ENCODE measurements at regions not wholly inside any gene's neighbourhood (a gene's known extent, or its start where the extent isn't known, plus 50 kb on each side); places are given as distances from the start of the nearest gene placed in this dataset.

GRCh38 chr5:2657151-2657550 is 94.3 kb downstream of the IRX2 start:
- DNase-seq = no peak

GRCh38 chr5:2656206-2656605 is 95.3 kb downstream of the IRX2 start:
- DNase-seq = no peak

- DNase-seq = no peak
Measured at GRCh38 chr5:2653991-2654390, 97.5 kb downstream of the IRX2 start.

- DNase-seq = no peak
Measured at GRCh38 chr5:2651116-2651515, 100.4 kb downstream of the IRX2 start.

GRCh38 chr5:2642684-2643345 is 108.7 kb downstream of the IRX2 start:
- DNase-seq = no peak

GRCh38 chr5:2640717-2641116 is 110.8 kb downstream of the IRX2 start:
- DNase-seq = no peak

GRCh38 chr5:2639425-2639824 is 112.1 kb downstream of the IRX2 start:
- DNase-seq = no peak

GRCh38 chr5:2634399-2635176 is 116.9 kb downstream of the IRX2 start:
- no peak for DNase-seq

GRCh38 chr5:2633992-2634391 is 117.5 kb downstream of the IRX2 start:
- no peak for DNase-seq

- no peak for DNase-seq
Measured at GRCh38 chr5:2631758-2632157, 119.7 kb downstream of the IRX2 start.

GRCh38 chr5:2629045-2629444 is 122.4 kb downstream of the IRX2 start:
- DNase-seq = no peak

- no peak for DNase-seq
Measured at GRCh38 chr5:2627867-2628266, 123.6 kb downstream of the IRX2 start.

- DNase-seq = no peak
Measured at GRCh38 chr5:2626572-2626971, 124.9 kb downstream of the IRX2 start.

- no peak for DNase-seq
Measured at GRCh38 chr5:2622866-2623265, 128.6 kb downstream of the IRX2 start.

GRCh38 chr5:2621631-2622030 is 129.8 kb downstream of the IRX2 start:
- DNase-seq = no peak

GRCh38 chr5:2619216-2619615 is 132.3 kb downstream of the IRX2 start:
- no peak for DNase-seq

- no peak for DNase-seq
Measured at GRCh38 chr5:2617461-2617860, 134.0 kb downstream of the IRX2 start.

- DNase-seq = no peak
Measured at GRCh38 chr5:2615917-2616316, 135.6 kb downstream of the IRX2 start.

GRCh38 chr5:2614571-2614970 is 136.9 kb downstream of the IRX2 start:
- DNase-seq = no peak

GRCh38 chr5:2611659-2612058 is 139.8 kb downstream of the IRX2 start:
- DNase-seq = no peak

GRCh38 chr5:2610986-2611385 is 140.5 kb downstream of the IRX2 start:
- DNase-seq = no peak

GRCh38 chr5:2608391-2608790 is 143.1 kb downstream of the IRX2 start:
- no peak for DNase-seq

GRCh38 chr5:2607598-2607997 is 143.9 kb downstream of the IRX2 start:
- no peak for DNase-seq

GRCh38 chr5:2603272-2603575 is 148.3 kb downstream of the IRX2 start:
- DNase-seq = no peak

Data from activated T-cell treated with anti-CD3 and anti-CD28 coated beads for 4 hours (primary cell).